HCT116 (cell line): ENCODE measurements at regions not wholly inside any gene's neighbourhood (a gene's known extent, or its start where the extent isn't known, plus 50 kb on each side); places are given as distances from the start of the nearest gene placed in this dataset.

Experiments used
- CTCF ChIP-seq, 3 experiments: fragments of 200-600 bp in 1 of 3; sonication (generic) in 1 of 3; IDR thresholded peaks in 2 of 3; conservative IDR thresholded peaks in 1 of 3; 2 replicates each; pipeline ENCODE4 v1.5.1; 2012 to 2017; ENCODE audit warnings: low read depth in 2 of 3, low read length in 2 of 3, antibody characterized with exemption in 1 of 3, borderline replicate concordance in 1 of 3, control low read depth in 1 of 3, mild to moderate bottlenecking in 1 of 3, mixed read lengths in 1 of 3, mixed run types in 1 of 3, moderate library complexity in 1 of 3; ENCODE audit not compliant: insufficient read depth in 1 of 3
- EZH2 ChIP-seq: fragments of 200-600 bp; sonication (generic); IDR thresholded peaks from 2 replicates; pipeline ENCODE4 v1.6.1; 2017; ENCODE audit warnings: antibody characterized with exemption, mixed run types
- EZH2phosphoT487 ChIP-seq: fragments of 200-600 bp; IDR thresholded peaks from 2 replicates; pipeline ENCODE4 v1.6.1; 2018; ENCODE audit warnings: antibody characterized with exemption, borderline replicate concordance
- POLR2A ChIP-seq: IDR thresholded peaks from 2 replicates; pipeline ENCODE4 v1.7.0; 2011; ENCODE audit warnings: borderline replicate concordance; ENCODE audit not compliant: insufficient read depth, insufficient read length; ENCODE audit errors: extremely low read depth
- POLR2AphosphoS5 ChIP-seq: IDR thresholded peaks from 2 replicates; pipeline ENCODE4 v1.6.1; 2011; ENCODE audit warnings: mild to moderate bottlenecking, low read depth, low read length, moderate library complexity
- REST ChIP-seq: IDR thresholded peaks from 2 replicates; pipeline ENCODE4 v1.6.1; 2012; ENCODE audit warnings: low read depth
- YY1 ChIP-seq: IDR thresholded peaks from 2 replicates; pipeline ENCODE4 v1.6.1; 2011; ENCODE audit warnings: low read length, low read depth, moderate library complexity, mild to moderate bottlenecking; ENCODE audit not compliant: insufficient replicate concordance; ENCODE audit errors: extremely low read depth
- ZFX ChIP-seq: fragments of 450-650 bp; IDR thresholded peaks from 2 replicates; pipeline ENCODE4 v1.6.1; 2017
- ZNF274 ChIP-seq: fragments of 200-500 bp; sonication (Bioruptor generic); IDR thresholded peaks from 2 replicates; pipeline ENCODE4 v1.6.1; 2014; ENCODE audit warnings: mild to moderate bottlenecking, low read depth, low read length, inconsistent platforms

GRCh38 chr12:34306133-34306830 is 284.0 kb downstream of the ALG10 start:
- TF ChIP-seq EZH2phosphoT487: no peak
- TF ChIP-seq YY1: no peak
- TF ChIP-seq POLR2A: no peak
- no peak; a peak in 1 of 6 replicates for TF ChIP-seq CTCF (IDR thresholded peaks at IDR 0.05 in 2 of 3, conservative IDR thresholded peaks at IDR 0.05 in 1 of 3; ENCODE audit: borderline replicate concordance in 1 of 3, insufficient read depth in 1 of 3, low read depth in 2 of 3, low read length in 2 of 3)
- no peak for TF ChIP-seq EZH2
- no peak for TF ChIP-seq ZNF274
- TF ChIP-seq ZFX: no peak
- no peak for TF ChIP-seq REST
- no peak for TF ChIP-seq POLR2AphosphoS5
